HG03280 (cell line): ENCODE measurements at regions not wholly inside any gene's neighbourhood (a gene's known extent, or its start where the extent isn't known, plus 50 kb on each side); places are given as distances from the start of the nearest gene placed in this dataset.

Experiments
- ATAC-seq: cut with Tn5 transposase; IDR thresholded peaks from one replicate; pipeline ENCODE4 v1.9.1; 2021; ENCODE audit warnings: mild to moderate bottlenecking, moderate library complexity; ENCODE audit not compliant: unreplicated experiment

DNA sequence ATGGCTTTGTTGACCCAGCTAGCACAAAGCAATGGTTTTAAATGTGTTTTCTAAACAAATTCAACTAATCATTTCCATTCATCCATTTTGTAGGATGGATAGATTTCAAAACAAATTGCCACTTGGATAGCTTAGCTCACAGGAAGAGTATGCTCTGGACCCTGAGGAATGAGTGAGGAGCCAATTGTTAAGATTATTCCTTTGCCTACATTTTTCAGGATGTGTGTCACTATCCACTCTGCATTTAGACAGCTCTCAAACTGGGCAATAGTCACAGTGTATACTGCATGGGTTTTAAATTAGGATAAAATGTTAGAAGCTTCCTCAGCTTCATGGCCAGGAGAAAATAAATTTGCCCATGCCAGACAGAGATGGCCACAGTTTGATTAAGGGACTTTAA is 605.6 kb upstream of the TEX47 start:
- ATAC-seq: no peak

DNA sequence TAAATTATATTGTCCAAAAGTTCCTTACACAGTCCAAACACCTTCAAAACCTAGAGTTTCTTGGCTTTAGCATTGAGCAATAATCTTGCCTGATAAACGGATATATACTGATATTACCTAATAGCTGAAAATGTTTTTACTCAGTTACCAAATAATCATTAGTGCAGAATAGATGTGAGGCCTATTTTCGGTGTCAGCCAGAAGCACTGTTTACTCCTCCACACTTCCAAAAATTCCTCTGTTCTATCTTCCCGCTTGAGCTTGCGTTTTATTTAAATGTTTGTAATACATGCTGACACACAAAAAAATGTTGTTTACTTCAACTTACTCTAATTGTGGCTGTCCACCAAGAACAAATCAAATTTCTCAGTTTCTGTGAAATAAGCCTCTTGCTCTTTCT is 606.2 kb upstream of the TEX47 start:
- ATAC-seq: no peak

DNA sequence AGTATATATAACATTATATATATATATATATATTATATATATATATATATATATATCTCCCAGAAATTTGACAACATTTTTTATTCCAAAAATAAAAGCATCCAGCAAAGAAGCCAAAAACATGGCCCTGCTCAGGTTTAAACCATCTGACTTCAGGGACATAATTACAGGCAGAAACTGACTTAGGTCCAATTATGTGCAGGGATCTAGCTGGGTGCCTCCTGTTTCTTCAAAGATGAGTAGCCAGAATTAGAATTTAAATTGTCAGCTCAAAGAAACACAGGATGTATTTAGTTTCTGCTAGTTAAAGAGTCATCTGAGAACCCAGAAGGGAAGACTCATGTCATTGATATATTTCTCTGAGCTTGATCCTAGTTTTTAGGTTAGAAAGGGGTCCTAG is 656.4 kb upstream of the TEX47 start:
- no peak for ATAC-seq

DNA sequence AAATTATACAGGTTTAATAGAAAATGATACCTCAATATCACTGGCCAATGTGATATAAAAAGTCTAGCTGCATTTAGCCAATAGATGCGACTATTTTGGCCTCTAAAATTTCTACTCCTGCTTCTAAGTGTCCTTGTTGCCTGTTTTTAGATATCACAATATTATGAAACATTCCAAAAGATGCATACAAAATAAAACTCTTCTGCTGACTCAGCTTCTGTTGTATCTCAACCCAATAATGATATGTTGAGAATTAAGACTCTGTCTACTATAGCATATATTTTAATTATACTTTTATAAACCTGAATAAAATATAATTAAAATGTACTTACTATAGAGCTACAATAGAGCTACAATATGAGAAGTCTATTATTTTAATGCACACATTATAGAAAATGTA is 661.0 kb upstream of the TEX47 start:
- ATAC-seq: no peak

DNA sequence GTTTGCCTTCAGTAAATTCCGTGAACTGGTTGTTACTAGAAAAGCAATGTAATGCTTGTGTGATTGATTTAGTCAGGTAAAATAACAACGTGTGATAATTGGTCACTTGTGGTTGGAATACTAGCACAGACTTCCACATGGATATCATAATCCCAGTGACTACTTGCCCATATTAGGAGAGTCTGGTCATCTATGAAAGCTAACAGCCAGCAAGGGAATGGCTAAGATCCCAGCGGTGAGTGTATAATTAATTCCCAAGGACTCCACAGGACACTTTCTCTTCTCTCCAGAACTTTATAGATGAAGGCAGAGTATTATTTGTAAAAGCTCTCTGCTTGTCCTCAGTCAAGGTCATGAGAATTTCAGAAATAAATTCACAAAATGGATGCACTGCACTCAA is 662.6 kb upstream of the TEX47 start:
- no peak for ATAC-seq

DNA sequence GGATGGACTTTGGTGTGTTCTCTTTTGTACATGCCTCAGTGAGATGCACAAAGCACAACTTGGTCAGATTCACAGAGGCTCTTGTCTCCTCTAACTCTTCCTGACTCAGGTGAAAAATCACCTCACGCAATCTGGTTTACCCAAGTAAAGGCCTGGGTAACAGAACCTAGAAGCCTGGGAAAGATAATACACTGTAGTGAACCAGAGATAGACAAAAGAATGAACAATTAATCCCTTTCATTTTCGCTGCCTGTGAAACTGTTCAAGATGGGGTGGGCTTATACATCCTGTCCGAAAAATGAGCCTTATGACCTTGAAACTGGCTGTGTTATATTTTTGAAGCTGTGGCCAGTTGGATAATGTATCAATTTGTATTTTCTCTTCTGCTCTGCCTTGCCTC is 678.9 kb upstream of the TEX47 start:
- ATAC-seq: no peak

DNA sequence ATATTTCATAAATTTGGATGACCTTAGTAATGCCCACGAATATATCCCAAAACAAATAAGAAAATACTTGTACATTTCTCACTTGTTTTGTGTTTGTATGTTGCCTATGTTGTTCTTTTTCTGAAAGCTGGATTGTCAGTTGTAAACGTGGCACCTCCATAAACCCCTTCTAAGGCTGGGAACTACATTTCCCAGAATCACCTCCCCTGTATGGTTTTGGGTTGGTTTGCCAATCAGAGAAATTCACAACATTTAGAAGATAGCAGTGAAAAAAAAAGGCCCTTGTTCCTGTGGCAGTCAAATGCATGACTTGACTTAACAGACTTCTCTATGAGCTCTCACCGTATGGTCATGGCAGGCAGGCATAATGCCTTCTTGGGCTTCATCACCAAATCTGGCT is 676.3 kb upstream of the STEAP1 start:
- no peak for ATAC-seq

DNA sequence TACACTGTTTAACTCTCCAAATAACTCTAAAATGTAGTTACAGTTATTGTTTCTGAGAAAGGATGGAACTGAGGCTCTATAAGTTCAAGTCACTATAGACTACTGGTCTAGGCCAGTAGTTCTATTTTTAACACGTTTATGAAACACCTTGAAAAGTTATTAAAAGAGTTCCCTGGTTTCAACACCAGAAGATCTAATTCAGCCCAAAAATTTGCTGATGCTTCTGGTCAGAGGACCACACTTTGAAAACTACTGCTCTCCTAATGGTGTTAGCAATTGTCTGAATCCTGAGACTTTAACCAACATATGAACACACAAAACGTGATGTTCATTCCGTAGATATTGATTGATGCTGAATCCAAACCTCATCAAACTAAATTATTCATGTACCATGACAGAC is 658.6 kb upstream of the STEAP1 start:
- ATAC-seq: no peak

DNA sequence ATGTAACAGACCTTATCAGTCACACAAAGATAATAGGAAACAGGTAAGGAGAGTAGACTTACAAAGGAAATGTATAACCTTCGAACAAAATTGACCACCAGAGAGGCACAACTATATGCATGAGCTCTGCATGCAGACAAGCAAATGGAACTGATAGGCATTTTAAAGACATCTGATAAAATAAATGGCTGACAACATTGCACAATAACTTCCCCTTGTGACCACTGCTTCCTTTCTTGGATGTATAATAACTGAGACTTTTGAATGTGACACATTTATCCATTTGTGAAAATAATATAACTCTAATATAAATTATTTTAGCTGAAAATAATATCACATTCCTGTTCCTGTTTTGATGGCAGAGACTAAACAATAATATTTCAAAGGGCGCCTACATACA is 654.2 kb upstream of the STEAP1 start:
- ATAC-seq: no peak

DNA sequence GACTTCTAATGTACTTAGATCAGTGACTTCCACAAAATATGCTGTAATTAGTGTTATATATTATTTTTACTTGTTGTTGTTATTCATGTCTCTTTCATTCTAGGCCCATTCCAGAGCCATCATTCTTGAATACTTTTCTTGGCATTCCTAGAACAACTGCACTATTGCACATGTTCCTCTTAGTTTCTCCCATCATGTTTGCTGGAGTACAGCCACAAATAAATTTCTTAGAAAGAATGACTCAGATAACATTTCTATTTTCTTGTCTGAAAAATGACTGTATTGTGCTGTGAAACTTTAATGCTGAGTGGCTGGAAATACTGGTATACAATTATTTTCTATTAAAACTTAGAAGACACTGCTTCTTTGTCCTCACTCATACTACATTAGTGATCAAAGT is 651.0 kb upstream of the STEAP1 start:
- ATAC-seq: no peak

DNA sequence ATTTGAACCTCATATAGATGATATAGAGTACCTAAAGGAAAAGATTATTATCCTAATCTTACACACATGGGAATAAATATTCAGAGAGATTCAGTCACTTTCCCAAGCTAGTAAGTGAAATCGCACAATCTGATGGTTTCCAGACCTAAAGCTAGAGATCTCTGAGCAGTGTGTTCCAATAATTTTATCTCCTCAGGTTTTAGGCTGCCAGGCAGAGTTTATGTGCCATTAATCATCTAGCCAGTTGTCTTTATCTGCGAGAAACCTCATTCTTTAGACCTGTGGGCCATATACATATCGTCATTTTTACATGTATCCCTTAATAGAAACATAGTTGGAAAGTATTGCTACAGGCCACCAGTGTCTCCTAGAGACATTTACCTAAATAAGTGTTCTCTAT is 647.2 kb upstream of the STEAP1 start:
- no peak for ATAC-seq

DNA sequence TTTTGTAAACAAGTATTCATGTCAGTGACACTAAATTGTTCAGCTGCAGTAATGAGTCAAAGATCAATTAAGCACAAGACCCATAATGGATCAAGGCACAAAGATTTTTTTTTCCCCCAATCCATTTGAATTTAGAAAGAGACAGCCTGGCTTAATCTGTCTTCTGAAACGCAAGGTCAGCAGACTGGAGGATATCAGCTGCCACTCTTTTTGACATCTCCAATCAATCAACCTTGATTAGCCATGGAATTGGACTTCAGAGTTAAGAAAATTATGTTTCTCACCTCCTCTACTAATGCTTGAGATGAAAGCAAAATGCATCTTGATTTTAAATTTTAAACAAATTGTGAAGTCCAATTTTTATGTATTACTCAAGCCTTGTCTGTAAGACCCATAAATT is 642.4 kb upstream of the STEAP1 start:
- ATAC-seq: no peak

DNA sequence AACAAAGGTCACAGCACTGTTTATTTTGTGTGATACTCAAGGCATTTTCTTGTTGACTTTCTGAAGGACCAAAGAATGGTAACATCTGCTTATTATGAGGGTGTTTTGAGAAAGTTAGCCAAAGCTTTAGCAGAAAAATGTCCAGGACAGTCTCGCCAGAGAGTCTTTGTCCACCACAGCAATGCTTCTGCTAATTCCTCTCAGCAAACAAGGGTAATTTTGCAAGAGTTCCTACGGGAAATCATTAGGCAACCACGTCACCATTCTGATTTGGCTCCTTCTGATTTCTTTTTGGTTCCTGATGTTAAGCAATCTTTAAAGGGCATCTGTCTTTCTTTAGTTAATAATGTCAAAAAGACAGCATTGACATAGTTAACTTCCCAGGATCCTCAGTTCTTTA is 639.3 kb upstream of the STEAP1 start:
- ATAC-seq: no peak

DNA sequence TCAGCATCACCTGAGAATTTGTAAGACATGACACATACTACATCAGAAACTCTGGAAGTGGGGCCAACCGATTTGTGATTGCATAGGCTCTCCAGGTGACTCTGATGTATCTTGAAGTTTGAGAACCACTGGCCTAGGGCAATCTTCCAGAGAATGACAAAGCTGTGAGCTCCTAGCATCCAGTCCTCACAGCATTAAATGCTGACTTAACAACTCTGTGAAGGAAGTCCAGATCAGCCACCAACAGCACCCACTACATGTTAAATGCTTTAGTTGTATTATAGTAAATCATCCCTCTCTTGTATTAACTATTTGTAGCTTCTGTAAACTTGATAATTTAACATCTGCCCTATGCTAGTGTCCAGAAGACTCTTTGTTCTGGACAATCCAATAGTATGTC is 636.5 kb upstream of the STEAP1 start:
- ATAC-seq: no peak

DNA sequence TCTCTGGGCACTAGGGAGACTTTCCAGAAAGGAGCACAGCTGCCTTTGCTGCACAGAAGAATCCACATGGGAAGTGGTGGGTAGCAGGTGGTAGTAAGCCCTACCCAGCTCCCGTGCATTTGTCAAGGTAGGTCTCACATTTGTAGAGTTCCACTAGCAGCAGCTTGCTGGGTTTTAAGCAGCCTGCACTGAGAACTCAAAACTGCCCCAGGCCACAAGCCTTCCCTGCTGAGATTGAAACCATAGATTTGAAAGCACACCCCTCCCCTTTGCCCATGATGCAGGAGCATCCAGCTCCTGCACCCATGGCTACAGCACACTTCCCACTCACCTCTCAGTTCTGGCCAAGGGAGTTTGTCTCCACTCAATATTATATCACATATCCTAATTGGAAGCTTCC is 604.5 kb upstream of the STEAP1 start:
- ATAC-seq: no peak

DNA sequence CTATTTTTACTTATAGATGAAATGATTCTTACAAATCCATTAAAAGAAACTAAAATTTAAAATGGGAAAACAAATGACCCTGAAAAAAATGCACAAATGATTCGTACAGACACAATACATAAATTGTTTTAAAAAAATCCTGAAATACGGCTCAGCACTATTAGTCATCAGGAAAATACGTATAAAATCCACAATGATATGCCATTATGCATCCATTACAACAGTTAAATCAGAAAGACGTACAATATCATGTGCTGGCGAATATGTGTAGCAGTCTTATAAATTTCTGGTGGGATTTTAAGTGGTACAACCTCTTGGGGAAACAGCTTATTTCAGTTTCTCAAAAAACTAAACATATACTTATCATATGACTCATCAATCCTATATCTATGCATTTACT is 600.1 kb upstream of the STEAP1 start:
- ATAC-seq: no peak

DNA sequence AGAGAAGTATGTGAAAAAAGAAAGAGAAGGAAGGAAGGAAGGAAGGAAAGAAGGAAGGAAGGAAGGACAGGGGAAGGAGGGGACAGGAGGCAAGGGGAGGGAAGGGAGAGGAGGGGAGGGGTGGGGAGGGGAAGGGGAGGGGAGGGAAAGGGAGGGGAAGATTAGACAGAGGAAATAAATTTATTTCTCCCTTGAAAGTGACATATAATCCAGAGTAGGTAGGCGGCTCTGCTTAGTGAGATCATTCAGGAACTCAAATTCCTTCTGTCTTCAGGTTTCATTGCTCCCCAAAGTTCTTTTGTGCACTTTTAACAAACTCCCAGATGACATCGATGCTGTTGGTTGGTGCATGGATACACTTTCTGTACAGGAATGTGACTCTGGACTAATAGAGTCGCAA is 594.7 kb upstream of the STEAP1 start:
- no peak for ATAC-seq

DNA sequence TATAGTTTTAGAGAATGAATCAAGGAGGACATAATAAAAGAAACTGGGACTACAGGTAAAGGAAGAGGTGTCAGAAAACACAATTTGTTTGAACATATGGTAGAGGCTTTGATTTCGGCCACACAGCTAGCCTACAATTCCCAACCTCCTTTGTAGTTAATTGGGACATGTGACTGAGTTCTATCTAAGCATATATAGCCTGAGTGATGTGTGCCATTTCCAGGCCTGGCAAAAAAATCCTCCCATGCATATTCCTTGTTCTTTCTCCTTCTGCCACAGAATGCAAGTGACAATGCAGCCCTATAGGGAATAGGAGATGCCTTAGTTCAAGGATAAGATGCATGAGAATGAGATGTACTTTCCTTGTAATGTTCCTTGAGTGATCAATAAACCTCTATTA is 590.7 kb upstream of the STEAP1 start:
- ATAC-seq: no peak

DNA sequence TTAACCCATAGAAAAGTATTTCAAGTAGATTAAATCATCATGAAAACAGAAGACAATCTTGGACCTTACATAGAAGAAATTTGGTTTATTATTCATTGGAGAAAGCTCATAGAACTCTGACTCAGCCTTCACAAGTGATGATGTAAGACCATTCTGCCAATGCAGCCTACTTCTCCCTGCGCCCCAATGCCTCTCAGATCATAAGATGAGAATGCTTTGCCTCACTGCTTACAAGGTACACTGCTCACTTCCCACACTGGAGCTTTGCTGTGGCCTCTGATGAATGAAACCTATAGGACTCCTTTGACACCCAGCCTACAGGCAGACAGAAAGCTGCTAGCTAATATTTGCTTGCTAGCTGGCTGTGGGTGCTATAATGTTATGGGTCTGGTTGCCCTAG is 569.4 kb upstream of the STEAP1 start:
- ATAC-seq: no peak

DNA sequence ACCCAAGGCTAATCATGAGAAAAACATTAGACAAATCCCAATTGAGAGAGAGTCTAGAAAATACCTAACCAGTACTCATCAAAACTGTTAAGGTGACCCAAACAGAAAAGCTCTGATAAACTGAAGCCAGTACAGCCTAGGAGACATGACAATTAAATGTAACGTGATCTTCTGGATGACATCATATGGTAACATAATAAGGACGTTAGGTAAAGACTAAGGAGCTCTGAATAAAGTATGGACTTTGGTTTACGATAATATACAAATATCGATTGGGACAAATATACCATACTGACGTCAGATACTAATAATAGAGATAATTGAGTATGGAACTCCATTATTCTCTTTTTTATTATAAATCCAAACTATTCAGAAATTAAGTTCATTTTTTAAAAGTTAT is 561.1 kb upstream of the STEAP1 start:
- ATAC-seq: no peak

DNA sequence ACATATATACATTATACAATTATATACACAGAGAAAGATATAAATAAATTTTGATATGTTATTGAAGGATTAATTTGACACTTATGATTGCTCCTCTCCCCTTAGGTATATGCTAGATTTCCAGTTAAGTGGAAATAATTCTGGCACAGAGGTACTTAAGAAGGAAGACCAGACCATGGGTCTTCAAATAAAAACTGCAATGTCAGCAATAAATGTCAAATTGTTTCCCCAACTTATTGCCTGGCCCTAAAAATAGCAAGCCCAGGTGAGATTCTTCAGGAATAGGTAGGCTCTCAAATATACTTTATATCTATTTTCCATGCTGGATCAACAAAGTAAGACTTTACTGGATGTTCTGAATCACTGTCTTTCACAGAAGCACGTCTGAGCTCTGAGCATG is 551.3 kb upstream of the STEAP1 start:
- no peak for ATAC-seq

DNA sequence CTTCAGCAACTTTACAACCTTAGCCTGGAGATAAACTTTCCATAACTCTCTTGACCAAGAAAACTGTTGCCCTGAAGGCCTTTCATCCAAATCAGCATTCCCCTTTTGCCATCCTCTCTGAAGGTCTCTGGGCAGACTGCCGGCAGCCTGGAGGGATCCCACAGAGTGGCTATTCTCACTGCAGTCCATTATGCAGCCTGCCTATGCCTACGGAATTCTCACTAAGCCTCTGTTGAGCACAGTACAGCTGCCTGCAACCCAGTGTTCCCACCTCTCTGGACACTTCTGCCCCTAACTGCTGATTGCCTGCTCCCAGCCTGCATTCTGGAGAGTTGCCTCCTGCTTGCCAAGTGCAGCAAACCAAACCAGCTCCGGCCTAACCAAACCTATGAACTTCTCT is 548.9 kb upstream of the STEAP1 start:
- ATAC-seq: no peak

DNA sequence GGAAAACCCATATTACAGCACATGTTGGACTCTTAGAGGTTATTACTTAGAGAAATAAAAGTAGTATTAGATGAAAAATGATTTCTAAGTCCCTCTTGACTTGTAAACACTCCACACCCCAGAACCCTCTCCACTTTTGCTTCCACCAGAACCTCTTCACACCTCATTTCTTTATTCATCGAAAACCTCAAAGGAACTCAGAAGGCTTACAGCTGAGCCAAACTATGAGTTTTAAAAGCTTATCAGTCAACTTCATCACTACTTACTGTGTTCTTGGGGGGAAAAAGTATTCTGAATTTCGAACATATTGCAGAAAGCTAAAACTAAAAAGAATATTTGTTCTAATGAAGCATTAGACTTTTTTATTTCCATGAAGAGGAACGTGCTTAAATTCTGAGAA is 547.8 kb upstream of the STEAP1 start:
- ATAC-seq: no peak

DNA sequence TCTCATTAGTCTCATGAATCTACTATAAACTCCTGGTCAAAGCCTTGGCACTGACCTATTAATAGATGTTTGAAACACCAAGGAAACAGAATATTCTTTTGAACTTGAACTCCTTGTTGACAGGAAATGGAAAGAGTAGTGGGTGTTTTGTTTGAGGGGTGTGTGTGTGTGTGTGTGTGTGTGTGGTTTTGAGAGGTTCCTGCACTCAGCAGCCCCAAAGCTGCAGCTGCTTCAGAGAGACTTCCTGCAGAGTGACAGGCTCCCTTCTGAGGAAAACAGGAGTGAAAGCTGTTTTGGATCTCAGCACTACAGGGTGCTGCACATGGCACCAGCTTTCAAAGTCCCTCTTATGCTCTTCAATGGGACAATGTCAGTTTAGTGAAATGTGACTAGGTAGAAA is 546.5 kb upstream of the STEAP1 start:
- ATAC-seq: no peak
